ENCODE measurements at regions not wholly inside any gene's neighbourhood (a gene's known extent, or its start where the extent isn't known, plus 50 kb on each side); places are given as distances from the start of the nearest gene placed in this dataset.
"Not testable (repeated sequence)": the region's sequence is repeated elsewhere in the genome, so short reads cannot be mapped to it uniquely, and the experiment has no call there.

DNA sequence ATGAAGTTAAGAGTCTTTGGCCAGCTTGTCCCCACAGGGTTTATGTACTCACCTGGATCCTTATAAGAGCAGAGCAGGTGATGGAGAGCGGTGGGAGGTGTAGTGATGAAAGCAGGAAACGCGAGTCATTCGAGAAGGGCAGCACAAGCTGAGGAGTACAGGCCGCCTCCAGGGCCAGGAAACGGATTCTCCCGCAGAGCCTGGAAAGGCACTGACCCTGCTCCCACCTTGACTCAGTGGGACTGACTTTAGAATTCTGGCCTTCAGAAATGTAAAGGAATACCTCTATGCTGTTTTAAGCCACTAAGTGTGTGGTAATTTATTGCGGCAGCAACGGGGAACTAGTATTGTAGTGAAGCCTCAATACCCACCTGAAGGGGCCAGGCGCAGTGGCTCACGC, 137.7 kb upstream of the KCTD7 start:
- TF ChIP-seq, protein P1, sequence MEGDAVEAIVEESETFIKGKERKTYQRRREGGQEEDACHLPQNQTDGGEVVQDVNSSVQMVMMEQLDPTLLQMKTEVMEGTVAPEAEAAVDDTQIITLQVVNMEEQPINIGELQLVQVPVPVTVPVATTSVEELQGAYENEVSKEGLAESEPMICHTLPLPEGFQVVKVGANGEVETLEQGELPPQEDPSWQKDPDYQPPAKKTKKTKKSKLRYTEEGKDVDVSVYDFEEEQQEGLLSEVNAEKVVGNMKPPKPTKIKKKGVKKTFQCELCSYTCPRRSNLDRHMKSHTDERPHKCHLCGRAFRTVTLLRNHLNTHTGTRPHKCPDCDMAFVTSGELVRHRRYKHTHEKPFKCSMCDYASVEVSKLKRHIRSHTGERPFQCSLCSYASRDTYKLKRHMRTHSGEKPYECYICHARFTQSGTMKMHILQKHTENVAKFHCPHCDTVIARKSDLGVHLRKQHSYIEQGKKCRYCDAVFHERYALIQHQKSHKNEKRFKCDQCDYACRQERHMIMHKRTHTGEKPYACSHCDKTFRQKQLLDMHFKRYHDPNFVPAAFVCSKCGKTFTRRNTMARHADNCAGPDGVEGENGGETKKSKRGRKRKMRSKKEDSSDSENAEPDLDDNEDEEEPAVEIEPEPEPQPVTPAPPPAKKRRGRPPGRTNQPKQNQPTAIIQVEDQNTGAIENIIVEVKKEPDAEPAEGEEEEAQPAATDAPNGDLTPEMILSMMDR (IDR thresholded peaks at IDR 0.05) = not testable (repeated sequence)
- TF ChIP-seq EP300, POLR2A (IDR thresholded peaks at IDR 0.05): not testable (repeated sequence)

Measured in suprapubic skin (tissue), 3 donors.